H9 (cell line): ENCODE measurements at regions not wholly inside any gene's neighbourhood (a gene's known extent, or its start where the extent isn't known, plus 50 kb on each side); places are given as distances from the start of the nearest gene placed in this dataset.

ENCODE experiments used
- DNase-seq: peaks from one replicate; pipeline ENCODE4 v3.0.0-alpha.2; 2017
- H2AFZ ChIP-seq: one replicate; pipeline ENCODE4 v1.6.1; 2013; ENCODE audit warnings: mild to moderate bottlenecking, low read length, control low read depth, moderate library complexity
- H2AK5ac ChIP-seq: 2 replicates; pipeline ENCODE4 v1.6.1; 2013; ENCODE audit warnings: low read length, control low read depth, mixed read lengths; ENCODE audit not compliant: insufficient read length
- H2BK120ac ChIP-seq: one replicate; pipeline ENCODE4 v1.6.1; 2013; ENCODE audit warnings: low read depth, mild to moderate bottlenecking, low read length, control low read depth, inconsistent platforms; ENCODE audit not compliant: poor library complexity, severe bottlenecking
- H2BK12ac ChIP-seq: 2 replicates; pipeline ENCODE4 v1.6.1; 2013; ENCODE audit warnings: low read length, control low read depth, mixed read lengths, low read depth; ENCODE audit not compliant: insufficient read length
- H2BK15ac ChIP-seq: 2 replicates; pipeline ENCODE4 v1.6.1; 2013; ENCODE audit warnings: low read depth, low read length, control low read depth
- H2BK20ac ChIP-seq: one replicate; pipeline ENCODE4 v1.6.1; 2013; ENCODE audit warnings: low read depth, mild to moderate bottlenecking, low read length, control low read depth, inconsistent platforms; ENCODE audit not compliant: poor library complexity, severe bottlenecking
- H2BK5ac ChIP-seq: 2 replicates; pipeline ENCODE4 v1.6.1; 2013; ENCODE audit warnings: low read length, control low read depth, mixed read lengths; ENCODE audit not compliant: insufficient read length
- H3K14ac ChIP-seq: 2 replicates; pipeline ENCODE4 v1.6.1; 2013; ENCODE audit warnings: low read length, control low read depth; ENCODE audit not compliant: insufficient read depth
- H3K18ac ChIP-seq: 2 replicates; pipeline ENCODE4 v1.6.1; 2013; ENCODE audit warnings: low read depth, mild to moderate bottlenecking, mixed read lengths, low read length, control low read depth; ENCODE audit not compliant: insufficient read length
- H3K23ac ChIP-seq: 2 replicates; pipeline ENCODE4 v1.6.1; 2013; ENCODE audit warnings: low read length, control low read depth, mixed read lengths, low read depth; ENCODE audit not compliant: insufficient read length
- H3K23me2 ChIP-seq: 2 replicates; pipeline ENCODE4 v1.6.1; 2013; ENCODE audit warnings: low read depth, mild to moderate bottlenecking, mixed read lengths, low read length, control low read depth; ENCODE audit not compliant: insufficient read length, poor library complexity, severe bottlenecking
- H3K27ac ChIP-seq: 2 replicates; pipeline ENCODE4 v1.5.1; 2013; ENCODE audit warnings: low read length, control low read depth, mixed read lengths, low read depth; ENCODE audit not compliant: insufficient read length
- H3K27me3 ChIP-seq: 2 replicates; pipeline ENCODE4 v1.6.1; 2013; ENCODE audit warnings: low read length, control low read depth, inconsistent platforms; ENCODE audit not compliant: insufficient read depth
- H3K4ac ChIP-seq: 2 replicates; pipeline ENCODE4 v1.6.1; 2013; ENCODE audit warnings: low read depth, mild to moderate bottlenecking, control low read depth, inconsistent platforms, low read length, moderate library complexity
- H3K4me1 ChIP-seq: 2 replicates; pipeline ENCODE4 v1.6.1; 2013; ENCODE audit warnings: low read length, control low read depth, inconsistent platforms; ENCODE audit not compliant: insufficient read depth
- H3K4me2 ChIP-seq: 2 replicates; pipeline ENCODE4 v1.6.1; 2013; ENCODE audit warnings: low read length, control low read depth, mixed read lengths; ENCODE audit not compliant: insufficient read length, insufficient read depth
- H3K56ac ChIP-seq: 2 replicates; pipeline ENCODE4 v1.6.1; 2013; ENCODE audit warnings: low read depth, mild to moderate bottlenecking, mixed read lengths, low read length, control low read depth; ENCODE audit not compliant: insufficient read length
- H3K79me1 ChIP-seq: 2 replicates; pipeline ENCODE4 v1.6.1; 2013; ENCODE audit warnings: low read depth, mild to moderate bottlenecking, moderate library complexity, low read length, control low read depth, inconsistent platforms; ENCODE audit not compliant: insufficient read depth, poor library complexity, severe bottlenecking
- H3K79me2 ChIP-seq: 2 replicates; pipeline ENCODE4 v1.6.1; 2013; ENCODE audit warnings: low read length, control low read depth, inconsistent platforms; ENCODE audit not compliant: insufficient read depth
- H3K9ac ChIP-seq: 2 replicates; pipeline ENCODE4 v1.6.1; 2013; ENCODE audit warnings: low read length, control low read depth, mixed read lengths; ENCODE audit not compliant: insufficient read length; ENCODE audit errors: extremely low read depth
- H3K9me3 ChIP-seq: one replicate; pipeline ENCODE4 v1.6.1; 2013; ENCODE audit warnings: low read depth, low read length, inconsistent platforms; ENCODE audit not compliant: control insufficient read depth
- H3T11ph ChIP-seq: one replicate; pipeline ENCODE4 v1.6.1; 2013; ENCODE audit warnings: mild to moderate bottlenecking, low read length, control low read depth, inconsistent platforms
- H4K20me1 ChIP-seq: one replicate; pipeline ENCODE4 v1.6.1; 2013; ENCODE audit not compliant: control insufficient read depth, insufficient read length, insufficient read depth
- H4K5ac ChIP-seq: 2 replicates; pipeline ENCODE4 v1.6.1; 2013; ENCODE audit warnings: low read depth, mild to moderate bottlenecking, mixed read lengths, low read length, control low read depth; ENCODE audit not compliant: insufficient read length
- H4K8ac ChIP-seq: replicated peaks from 2 replicates; pipeline ENCODE4 v1.6.1; 2013; ENCODE audit warnings: low read length, control low read depth, mixed read lengths, low read depth; ENCODE audit not compliant: insufficient read length
- H4K91ac ChIP-seq: 2 replicates; pipeline ENCODE4 v1.6.1; 2013; ENCODE audit warnings: low read depth, mild to moderate bottlenecking, moderate library complexity, mixed read lengths, low read length, control low read depth; ENCODE audit not compliant: insufficient read length
- H3K27ac Mint-ChIP-seq, 3 experiments: 2 replicates in 2 of 3; 3 replicates in 1 of 3; pipeline ENCODE4 v1.8.0; 2020 to 2021; ENCODE audit warnings: mixed read lengths in 3 of 3, mild to moderate bottlenecking in 1 of 3, moderate library complexity in 1 of 3
- H3K27me3 Mint-ChIP-seq: 2 replicates; pipeline ENCODE4 v1.8.0; 2021; ENCODE audit warnings: low read depth, mild to moderate bottlenecking, moderate library complexity, mixed read lengths
- H3K36me3 Mint-ChIP-seq, 3 experiments: 2 replicates in 2 of 3; 3 replicates in 1 of 3; pipeline ENCODE4 v1.8.0; 2020 to 2021; ENCODE audit warnings: low read depth in 3 of 3, mixed read lengths in 3 of 3; ENCODE audit not compliant: insufficient read depth in 1 of 3
- H3K4me1 Mint-ChIP-seq, 2 experiments: 2 replicates each; pipeline ENCODE4 v1.8.0; 2020; ENCODE audit warnings: mixed read lengths in 2 of 2
- H3K4me3 Mint-ChIP-seq, 2 experiments: 2 replicates in 1 of 2; 3 replicates in 1 of 2; pipeline ENCODE4 v1.8.0; 2020 to 2021; ENCODE audit warnings: mild to moderate bottlenecking in 2 of 2, mixed read lengths in 2 of 2, moderate library complexity in 1 of 2
- H3K9me3 Mint-ChIP-seq, 2 experiments: 2 replicates in 1 of 2; 3 replicates in 1 of 2; pipeline ENCODE4 v1.8.0; 2020; ENCODE audit warnings: mild to moderate bottlenecking in 2 of 2, mixed read lengths in 2 of 2, moderate library complexity in 1 of 2
- CTCF ChIP-seq: fragments of 200-600 bp; sonication (generic); conservative IDR thresholded peaks from 3 replicates; pipeline ENCODE4 v1.8.0; 2021; ENCODE audit warnings: antibody characterized with exemption, mild to moderate bottlenecking
- WGBS: extraction: QIAGEN DNeasy Blood & Tissue Kit; methylation state at CpG from one replicate; pipeline ENCODE4 v1.1.7; 2013; ENCODE audit warnings: missing lambda C conversion rate, low lambda C conversion rate, mixed read lengths; ENCODE audit not compliant: insufficient read length; ENCODE audit errors: extremely low coverage; 5-methylcytosine and 5-hydroxymethylcytosine counted together

DNA sequence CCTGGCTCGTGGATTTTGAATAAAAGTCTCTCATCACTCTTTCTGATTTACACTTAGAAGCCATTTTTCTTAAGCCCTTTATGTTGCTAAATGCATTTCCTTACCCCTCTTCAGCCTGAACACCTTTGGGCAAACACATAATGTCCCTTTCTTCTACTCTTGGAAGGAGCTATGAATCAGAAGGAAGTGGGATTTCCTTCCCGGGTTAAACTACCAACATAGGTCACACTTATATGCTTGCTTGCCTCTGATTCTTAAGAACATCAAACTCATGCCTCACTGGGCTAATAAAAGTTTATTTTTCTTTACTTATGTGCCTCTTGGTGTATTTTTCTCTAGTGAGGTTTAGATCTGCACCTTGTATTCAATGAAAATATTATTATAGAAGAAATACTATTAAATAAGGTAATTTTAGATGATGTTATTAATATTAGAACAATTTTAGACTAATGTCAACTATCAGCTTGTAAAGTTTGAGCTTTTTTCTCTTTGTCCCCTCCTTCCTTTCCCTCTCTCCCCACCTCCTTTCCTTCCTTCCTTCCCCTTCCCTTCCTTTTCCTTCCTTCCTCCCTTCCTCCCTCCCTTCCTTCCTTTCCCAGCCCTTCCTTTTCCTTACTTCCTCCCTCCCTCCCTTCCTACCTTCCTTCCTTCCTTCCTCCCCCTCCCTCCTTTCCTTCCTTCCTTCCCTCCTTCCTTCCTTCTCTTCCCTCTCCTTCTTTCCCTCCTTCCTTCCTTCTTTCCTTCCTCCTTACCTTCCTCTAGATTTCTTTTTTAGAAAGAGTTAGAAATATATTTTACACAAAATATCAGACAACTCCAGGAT is 66.5 kb upstream of the KCNJ6 start:
- H3K9ac ChIP-seq, result no peak overlapping the region
- Mint-ChIP-seq H3K9me3 (no peaks in the 10 kb centered on the region), H3K36me3 (no peaks in the 10 kb centered on the region), H3K27me3 (no peaks in the 10 kb centered on the region; the same call in none of the 2 replicates), H3K4me3 (no peak overlapping the region), H3K27ac (no peak overlapping the region), H3K4me1 (peaks cover 3 to 7% of the 10 kb centered on the region in 2 experiments)
- no peaks in the 10 kb centered on the region for H3K79me2 ChIP-seq
- H2BK120ac ChIP-seq, result no peak overlapping the region
- no peak overlapping the region for H2BK15ac ChIP-seq
- H3K4me1 ChIP-seq, result no peaks in the 10 kb centered on the region
- no peak overlapping the region for H3K27ac ChIP-seq
- no peaks in the 10 kb centered on the region for H3K27me3 ChIP-seq
- H4K20me1 ChIP-seq, result no peaks in the 10 kb centered on the region
- no peak overlapping the region for H3K14ac ChIP-seq
- H2AFZ ChIP-seq, result no peak overlapping the region
- no peak overlapping the region for H3T11ph ChIP-seq
- no peak overlapping the region for H3K23ac ChIP-seq
- DNase-seq, result no peak
- H2BK20ac ChIP-seq, result no peak overlapping the region
- no peaks in the 10 kb centered on the region for H3K23me2 ChIP-seq
- no peak overlapping the region for H3K56ac ChIP-seq
- no peak overlapping the region for H2BK12ac ChIP-seq
- no peak overlapping the region for H4K5ac ChIP-seq
- no peak overlapping the region for H2BK5ac ChIP-seq
- H2AK5ac ChIP-seq, result no peak overlapping the region
- H3K9me3 ChIP-seq, result no peaks in the 10 kb centered on the region
- H3K18ac ChIP-seq, result no peak overlapping the region
- no peak for TF ChIP-seq CTCF
- H3K4ac ChIP-seq, result no peak overlapping the region
- H3K79me1 ChIP-seq, result no peaks in the 10 kb centered on the region
- no peak overlapping the region for H3K4me2 ChIP-seq
- WGBS, result no CpG with 5 or more reads among the region's 2 CpGs
- no peak overlapping the region for H4K8ac ChIP-seq
- H4K91ac ChIP-seq, result no peak overlapping the region
